HG03432 (cell line): ENCODE measurements at regions not wholly inside any gene's neighbourhood (a gene's known extent, or its start where the extent isn't known, plus 50 kb on each side); places are given as distances from the start of the nearest gene placed in this dataset.

Experiments used
- ATAC-seq: cut with Tn5 transposase; IDR thresholded peaks from one replicate; pipeline ENCODE4 v1.9.1; 2021; ENCODE audit warnings: mild to moderate bottlenecking, moderate library complexity; ENCODE audit not compliant: unreplicated experiment

DNA sequence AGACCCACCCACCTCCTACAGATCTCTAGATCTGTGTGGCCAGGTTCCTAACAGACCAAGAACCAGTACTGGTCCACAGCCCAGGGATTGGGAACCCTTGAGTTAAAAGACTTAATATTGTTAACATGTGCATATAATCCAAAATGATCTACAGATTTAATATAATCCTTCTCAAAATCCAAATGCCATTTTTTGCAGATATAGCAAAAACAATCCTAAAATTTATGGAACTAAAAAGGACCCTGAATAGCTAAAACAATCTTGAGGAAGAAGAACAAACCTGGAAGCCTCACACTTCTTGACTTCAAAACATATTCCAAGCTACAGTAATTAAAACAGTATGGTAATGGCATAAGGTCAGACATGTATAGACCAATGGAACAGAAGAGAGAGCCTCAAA is 206.9 kb upstream of the SIX2 start:
- ATAC-seq, result no peak

DNA sequence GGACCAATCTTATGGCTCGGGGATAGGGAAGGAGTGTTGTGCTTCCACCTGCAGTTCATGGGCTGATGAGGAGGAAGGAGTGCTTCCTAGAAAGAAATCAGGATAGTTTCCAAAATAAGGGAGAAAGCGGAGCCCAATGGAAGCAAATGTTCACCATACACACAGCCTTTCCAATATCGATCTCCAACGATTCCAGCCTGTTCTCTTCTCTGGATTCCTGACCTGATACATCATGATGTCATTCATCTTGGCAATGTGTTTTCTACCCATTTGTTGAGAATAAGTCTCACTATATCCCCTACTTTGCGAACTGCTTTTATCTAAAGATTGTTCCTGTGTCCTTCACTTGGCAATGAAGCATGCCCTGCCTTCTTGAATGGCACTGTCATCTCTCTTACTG is 205.3 kb upstream of the SIX2 start:
- no peak for ATAC-seq

DNA sequence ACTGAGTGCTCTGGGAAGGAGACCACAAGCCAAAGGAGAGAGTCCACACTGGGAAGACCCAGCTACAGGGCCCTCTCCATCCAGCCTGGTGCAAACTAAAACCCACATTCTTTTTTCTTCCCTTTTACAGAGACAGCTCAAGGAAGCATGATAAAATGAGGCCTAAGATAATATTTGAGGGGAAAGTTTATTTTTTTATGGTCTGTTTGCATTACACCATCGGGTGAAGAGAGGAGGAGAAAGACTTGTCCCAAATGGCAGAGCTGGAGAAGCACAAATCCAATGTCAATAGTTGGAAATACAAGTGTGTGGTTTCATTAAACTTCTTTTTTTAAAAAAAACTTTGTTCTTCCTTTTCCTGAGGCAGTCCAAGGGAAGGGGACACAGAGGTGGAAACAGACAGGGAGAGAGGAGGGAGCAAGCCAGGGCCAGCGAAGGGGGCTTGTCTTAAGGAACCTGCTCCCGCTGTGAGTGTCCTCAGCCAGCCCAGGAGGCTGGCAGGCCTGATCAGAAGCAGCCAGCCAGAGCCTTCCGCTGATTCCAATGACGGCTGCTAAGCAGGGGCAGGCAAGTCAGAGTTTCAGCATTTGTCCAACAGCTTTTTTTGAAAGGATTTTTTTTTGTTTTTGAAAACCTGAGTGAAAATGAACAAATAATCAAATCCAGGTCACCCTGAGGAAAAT is 203.8 kb upstream of the SIX2 start:
- ATAC-seq, result no peak

DNA sequence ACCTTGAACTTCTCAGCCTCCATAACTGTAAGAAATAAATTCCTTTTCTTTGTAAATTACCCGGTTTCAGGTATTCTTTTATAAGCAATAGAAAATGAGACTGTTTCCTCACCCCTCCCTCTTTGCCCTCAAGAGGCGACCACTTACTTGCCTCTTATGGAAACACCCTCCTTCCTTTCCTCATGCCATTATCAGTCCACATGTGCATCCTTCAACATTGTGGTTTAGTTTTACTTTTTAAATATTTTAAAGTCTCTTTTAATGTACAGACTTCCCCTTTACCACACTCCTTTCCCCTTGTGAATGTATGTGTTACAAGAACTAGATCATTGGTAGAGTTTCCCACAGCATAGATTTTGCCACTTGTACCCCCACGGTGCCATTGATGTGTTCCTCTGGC is 202.4 kb upstream of the SIX2 start:
- no peak for ATAC-seq

DNA sequence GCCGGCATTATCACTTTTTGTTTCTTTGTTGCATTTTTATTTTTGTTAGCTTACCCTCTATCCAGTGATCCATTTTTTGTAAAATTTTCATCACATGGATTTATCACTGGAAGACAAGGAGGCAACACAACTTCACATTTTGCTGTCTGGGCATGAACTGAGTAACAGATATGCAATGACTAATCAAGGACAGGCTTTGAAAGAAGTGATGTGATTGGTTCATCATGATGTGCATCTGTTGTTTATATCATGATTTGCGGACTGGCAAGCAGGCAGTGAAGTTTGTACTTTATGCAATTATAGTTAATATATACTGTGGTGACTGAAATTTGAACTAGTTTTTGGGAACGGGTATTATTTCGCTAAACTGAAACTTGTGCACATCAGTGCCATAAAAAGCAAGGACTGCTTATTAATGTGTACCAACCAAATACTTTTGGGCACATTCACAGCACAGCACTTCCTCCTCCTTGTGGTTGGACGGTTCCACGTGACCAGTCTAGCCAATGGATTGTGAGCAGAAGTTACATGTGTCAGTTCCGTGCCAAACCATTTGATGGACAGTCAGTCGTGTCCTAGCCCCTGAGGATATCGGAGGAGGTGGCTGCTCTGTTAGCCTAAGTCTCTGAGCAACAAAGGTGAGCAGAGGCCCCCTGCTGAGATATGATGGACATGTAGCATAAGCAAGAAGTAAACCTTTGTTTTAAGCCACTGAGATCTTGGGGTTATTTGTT is 201.4 kb upstream of the SIX2 start:
- ATAC-seq, result no peak

DNA sequence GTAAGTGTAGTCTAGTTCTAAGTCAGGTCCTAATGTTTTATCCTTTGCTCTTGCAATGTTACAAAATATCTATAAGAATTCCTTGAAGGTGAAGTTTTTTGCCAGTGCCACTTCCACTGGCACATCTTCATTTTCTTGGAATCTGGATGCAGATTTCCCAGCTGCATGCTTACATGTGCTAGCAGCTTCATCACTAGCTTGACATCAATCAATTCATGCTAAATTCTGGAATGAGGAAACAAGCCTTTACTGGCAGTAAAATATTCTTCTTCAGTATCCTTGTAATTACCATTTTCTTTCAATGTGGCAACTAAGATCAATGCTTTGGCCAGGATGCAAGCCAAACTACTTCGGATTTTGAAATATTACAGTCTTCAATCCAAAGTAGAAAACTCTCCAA is 200.6 kb upstream of the SIX2 start:
- ATAC-seq, result no peak

DNA sequence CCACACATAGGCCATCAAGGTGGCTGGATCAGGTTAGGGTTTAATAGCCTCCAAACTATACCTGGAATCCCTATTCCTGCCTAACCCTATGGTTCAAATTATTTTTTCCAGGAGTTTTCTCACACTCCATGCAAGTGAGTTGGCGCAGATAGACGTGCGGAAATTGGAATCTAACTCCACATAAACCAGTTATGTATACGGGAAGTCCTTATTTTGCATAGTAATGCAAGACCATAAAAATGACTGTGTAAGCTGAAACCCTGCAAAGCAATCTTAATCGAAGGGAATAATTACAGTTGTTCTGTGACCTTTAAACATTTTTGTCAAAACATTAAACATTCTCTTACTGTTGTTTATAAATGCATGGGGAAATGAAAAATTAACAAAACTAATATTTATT is 200.1 kb upstream of the SIX2 start:
- ATAC-seq, result no peak

DNA sequence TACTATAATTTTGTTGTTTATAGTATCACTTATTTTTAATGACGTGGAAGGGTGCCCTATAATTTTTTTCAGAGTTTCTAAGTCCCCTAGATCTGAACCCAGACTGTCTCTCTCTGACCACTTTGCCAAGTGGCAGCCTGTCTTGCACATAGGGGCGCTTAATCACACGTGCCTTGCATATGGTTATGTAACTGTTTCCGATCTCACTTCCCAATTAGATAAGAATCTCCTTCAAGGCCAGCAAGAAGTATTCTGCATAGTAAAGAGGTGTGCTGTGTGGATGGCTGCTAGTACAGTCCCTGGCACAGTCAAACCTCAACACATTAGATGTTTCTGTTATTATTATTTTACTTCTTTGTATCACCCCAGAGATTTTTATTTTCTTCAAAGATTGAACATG is 197.8 kb upstream of the SIX2 start:
- no peak for ATAC-seq

DNA sequence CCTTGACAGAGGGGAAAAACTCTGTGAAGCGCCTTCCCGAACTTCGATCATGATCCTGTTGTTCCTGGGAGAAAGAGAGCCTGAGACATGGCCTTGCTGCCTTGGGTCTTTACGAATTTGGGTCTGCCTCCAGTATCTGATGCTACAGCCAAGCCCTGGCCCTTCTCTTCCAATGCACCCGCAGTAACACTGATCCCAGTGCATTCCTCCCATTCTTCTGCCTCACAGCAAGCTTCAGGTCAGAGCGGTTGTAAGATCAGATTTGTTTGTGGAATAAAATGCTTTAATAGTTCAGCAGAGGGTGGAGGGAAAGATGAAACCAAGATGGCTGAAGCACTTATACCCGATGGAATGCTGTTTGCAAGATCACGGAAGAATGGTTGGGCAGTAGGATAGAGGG is 196.7 kb upstream of the SIX2 start:
- ATAC-seq, result no peak

DNA sequence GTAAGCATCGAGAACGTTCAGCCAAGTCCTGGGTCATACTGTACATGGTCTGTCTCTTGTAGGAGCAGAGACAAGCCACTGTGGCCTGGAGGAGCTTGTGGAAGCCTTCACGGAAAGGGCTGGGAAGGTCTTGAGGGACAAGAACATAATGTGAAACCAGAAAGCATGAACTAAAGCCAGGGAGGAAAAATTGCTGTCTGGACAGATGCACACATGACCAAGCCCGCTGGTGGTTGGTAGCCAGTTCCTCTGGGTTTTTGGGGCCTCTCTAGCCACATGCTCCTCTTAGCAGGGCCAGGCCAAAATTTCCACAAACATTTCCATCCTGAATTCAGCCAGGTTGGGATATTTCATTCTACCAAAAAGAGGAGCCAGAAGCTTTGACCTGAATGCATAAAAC is 196.2 kb upstream of the SIX2 start:
- no peak for ATAC-seq

DNA sequence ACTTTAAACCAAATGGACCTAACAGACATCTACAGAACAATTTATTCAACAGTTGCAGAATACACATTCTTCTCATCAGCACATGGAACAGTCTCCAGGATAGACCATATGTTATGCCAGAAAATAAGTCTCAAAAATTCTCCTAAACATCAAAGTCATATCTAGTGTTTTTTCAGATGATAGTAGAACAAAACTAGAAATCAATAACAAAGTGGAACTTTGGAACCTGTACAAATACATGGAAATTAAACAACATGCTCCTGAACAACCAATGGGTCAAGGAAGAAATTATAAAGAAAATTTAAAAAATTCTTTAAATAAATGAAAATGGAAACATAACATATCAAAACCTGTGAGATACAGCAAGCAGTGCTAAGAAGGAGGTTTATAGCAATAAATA is 194.1 kb upstream of the SIX2 start:
- ATAC-seq, result no peak

DNA sequence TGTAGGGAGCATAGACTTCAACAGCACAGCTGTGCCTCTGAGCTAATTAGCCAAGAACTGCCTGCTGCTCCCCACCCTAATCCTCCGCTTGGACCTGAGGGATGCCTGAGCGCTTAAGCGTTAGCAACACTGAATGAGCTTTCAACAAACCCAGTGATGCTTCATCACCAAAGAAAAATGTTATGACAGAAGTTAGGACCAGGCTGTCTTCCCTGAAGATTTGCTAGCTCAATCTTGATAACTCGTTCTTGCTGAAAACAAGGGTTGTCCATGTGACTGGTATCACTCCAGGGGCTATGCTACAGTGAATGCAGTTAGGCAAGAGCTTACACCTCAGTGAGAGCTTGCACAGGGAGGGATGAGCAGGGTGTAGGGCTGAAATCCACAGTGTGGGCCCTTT is 190.7 kb upstream of the SIX2 start:
- no peak for ATAC-seq

DNA sequence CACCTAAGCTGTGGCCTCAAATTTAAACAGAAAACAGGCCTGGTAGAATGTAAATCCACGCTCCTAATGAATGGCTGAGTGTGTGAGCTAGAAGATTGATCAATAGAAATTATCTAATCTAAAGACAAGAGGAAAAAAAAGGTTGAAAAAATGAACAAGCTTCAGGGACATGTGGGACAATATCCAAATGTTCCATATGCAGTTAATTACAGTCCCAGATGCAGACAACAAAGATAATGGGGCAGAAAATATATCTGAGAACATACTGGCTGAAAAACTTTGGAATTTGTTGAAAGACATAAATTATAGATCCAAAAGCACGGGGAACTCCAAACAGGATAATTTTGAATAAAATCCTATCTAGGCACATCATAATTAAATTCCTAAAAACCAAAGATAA is 186.7 kb upstream of the SIX2 start:
- ATAC-seq, result no peak

DNA sequence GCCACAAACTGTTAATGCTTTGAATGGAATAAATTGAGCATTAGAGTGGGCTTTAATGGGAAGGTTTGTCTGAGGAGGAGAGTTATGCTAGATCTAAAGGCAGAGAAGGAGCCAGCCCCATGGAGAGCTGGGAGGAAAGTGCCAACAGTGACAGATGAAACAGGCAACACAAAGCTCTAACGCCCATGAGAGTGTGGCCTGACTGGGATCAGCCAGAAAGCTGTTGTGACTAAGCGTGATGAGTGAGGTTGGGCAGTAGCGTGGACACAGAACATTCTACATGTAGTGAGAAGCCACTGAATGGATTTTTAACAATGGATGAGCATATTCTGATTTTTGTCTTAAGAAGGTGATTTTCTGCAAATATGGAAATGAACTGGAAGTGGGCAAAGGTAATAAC is 185.3 kb upstream of the SIX2 start:
- ATAC-seq, result no peak

DNA sequence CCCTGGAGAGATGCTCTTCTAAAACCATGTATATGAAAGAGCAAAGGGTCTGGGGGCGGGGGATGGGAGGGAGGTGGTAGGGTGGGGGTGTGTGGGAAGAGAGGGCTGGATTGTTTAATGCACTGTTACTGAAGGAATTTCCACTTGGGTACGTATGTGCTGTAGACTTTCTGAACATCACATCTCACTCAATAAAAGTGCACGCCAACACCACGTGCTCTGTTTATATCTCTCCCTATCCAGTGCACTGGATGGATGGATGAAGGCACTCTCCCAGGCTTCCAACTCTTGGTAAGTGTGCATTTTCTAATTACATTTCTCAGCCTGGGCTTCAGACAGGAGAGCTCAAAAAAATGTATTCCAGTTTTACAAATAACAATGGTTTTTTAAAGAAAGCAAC is 184.3 kb upstream of the SIX2 start:
- no peak for ATAC-seq

DNA sequence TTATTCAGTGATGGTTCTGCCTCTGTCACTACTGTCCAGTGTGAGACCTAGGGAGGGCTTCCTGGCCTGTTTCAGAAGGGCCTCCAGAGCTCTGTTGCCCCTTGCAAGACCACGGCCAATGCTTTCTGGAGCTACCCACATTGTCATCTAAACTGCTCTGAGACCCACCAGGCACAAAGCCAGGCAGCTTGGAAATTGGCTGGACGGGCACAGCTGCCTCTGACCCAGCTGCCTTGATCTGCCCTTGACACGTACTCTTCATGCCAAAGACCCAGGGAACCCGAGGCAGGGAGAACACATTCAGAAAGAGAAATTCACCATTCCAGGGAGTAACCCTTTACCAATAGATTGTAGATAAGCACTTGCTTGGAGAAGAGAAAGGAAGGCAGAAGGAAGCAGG is 183.7 kb upstream of the SIX2 start:
- no peak for ATAC-seq

DNA sequence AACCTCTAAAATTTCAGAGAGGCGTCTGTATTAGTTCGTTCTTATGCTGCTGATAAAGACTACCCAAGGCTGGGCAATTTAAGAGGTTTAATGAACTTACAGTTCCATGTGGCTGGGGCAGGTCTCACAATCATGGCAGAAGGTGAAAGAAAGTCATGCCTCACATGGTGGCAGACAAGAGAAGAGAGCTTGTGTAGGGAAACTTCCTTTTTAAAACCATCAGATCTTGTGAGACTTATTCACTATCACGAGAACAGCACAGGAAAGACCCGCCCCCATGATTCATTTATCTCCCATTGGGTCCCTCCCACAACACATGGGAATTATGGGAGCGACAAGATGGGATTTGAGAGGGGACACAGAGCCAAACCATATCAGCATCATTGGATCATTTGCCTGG is 183.2 kb upstream of the SIX2 start:
- ATAC-seq, result no peak

DNA sequence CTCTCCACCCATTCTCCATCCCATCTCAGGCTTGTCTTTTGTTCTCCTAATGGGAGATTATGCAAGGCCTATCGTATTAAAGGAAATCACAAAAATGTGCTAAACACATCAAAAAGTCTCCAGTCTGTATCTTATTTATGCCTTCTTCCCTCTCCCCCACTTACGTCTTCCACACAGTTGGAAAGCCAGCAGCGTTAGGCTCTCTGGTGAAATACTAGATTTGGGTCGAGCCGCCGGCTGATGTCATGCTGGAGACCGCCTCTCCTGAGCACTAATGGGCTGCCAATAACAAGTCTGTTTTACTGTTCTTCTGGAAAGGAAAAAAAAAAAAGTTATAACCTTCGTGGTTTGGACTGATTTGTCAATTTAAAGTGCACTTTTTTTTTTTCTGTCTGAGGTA is 182.7 kb upstream of the SIX2 start:
- no peak for ATAC-seq

DNA sequence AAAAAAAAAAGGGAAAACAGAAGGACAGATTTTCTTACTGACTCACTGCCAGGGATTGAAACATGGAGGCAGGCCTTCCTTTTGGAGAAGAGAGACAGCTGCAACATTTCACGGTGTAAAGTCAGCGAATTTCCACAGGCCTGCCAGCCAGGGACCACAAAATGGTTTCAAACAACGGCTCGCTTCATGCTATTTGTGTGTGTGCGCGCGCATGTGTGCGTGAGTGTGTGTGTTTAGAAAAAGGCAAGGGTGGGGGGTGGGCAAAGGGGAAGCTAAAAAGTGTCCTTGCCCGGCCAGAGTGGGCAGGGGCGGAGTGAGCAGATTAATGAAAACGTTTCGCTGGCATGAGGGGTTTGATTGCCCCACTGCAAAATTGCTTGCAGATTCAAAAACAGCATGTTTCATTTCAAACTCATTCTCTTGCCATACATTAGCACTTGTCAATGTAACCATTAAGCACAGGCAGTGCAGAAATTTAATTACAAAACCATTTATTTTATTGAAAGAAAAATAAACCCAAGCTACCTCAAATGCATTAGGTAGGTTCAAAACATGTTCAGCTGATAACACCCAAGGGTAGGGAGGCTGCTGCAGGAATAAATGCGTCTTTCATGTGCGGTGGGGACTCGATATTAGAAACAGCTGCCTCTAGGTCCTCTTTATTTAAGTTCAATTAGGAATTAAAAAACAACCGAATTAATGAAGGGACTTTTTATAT is 182.1 kb upstream of the SIX2 start:
- ATAC-seq, result no peak

DNA sequence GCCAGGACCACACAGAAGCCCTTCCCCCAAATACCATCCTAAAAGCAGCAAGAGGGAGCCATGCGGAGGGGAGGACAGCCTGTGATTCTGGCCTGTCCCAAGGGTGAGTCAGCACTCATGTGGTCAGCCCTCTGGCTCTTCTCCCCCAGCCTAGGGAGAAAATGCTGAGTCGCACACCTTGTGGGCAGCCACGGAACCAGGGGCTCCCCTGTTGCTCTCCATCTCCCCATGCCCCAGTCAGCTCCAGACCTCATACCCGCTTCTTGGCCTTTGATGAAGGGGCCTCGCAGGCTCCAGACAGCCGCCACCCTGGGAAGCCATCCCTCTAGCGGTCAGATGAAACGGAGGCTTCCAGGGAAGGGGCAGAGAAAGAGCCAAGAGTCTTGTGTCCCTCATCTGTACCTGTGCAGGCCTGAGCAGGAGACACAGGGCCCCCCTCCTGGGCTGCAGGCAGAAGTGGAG is 181.3 kb upstream of the SIX2 start:
- no peak for ATAC-seq

DNA sequence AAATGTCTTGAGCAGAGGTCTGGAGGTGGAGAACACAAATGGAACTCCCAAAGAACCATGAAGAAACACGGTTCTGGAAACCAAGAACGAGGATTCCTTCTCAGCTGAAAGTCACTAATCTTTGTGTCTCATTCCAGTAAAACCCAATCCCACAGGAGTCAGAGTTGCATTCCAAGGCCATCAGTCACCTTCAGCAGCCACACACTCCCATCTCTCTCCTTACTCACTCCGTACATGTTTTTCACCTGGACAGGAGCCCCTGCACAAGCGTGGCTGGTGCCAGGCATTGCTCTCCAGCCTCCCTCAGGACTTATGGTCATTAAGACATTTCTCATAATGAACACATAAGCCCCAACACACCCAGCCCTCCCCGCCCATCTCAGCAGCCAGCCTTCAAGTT is 175.4 kb upstream of the SIX2 start:
- ATAC-seq, result no peak

DNA sequence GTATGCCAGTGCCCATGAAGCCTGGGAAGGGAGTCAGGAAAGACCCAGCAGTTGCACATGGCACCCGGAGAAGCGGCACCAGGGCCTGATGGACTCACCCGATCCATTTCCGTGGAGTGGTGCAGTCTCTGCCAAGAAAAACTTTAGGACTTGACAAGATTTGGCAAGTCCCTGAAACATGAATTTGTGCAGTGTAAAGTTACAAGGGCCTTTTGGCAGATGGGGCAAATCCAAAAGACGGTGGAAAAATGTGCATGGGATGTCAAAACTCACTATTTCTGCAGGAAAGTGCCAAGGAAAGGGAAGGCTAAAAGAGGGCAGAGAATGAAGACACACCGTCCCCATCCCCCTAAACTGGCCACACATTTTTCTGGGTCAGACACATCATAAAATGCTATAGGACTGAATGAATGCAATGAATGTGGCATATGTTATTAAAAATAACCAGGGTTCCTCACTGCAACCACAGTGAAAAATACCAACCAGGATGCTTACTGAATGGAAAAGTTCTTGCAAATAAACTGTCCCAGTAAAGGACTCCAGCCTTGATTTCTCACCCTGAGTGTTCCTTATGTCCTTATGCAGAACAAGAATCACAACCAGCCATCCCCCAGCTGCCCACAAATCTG is 173.5 kb upstream of the SIX2 start:
- ATAC-seq, result no peak
